ENCODE measurements at regions not wholly inside any gene's neighbourhood (a gene's known extent, or its start where the extent isn't known, plus 50 kb on each side); places are given as distances from the start of the nearest gene placed in this dataset.

DNA sequence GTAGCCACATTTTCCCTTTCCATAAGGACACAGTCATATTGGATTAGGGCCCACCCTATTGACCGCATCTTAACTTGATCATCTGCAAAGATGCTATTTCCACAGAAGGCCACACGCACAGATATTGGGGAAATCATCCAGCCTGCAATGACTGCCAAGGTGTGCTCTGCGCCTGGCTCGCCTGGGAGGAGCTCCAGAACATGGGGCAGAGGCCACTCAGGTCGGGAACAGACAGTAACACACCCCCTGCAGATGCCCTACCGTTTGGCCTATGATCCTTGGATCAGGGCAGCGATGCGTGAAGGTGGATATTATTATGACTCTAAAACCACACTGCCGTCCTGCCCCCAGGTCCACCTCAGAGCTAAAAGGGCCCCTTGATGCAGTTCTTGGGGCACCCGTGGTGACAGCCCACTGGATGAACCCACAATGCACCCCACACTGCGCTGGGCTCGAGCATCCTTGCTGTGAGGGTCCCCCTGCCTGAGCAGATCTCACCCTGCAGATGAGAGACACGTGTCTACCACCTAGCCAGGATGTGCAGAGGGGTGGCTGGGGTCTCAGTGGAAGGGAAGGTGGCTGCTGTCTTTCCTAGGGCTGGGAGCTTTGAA, 72.9 kb upstream of the ZNF516 start:
- DNase-seq = no peak

DNA sequence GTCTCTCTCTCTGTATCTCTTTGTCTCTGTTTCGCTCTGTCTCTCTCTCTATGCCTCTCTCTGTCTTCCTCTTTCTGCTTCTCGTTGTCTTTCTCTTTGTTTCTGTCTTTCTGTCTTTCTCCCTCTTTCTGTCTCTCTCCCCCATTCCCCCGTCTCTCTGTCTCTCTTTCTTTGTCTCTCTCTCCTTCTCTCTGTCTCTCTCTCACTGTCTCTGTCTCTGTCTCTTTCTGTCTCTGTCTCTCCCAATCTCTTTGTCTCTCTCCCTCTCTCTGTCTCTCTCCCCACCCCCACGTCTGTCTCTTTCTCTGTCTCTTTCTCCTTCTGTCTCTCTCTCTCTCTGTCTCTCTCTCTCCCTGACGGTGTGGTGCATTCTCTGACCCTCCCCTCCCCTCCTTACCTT, 71.9 kb upstream of the ZNF516 start:
- DNase-seq = no peak

DNA sequence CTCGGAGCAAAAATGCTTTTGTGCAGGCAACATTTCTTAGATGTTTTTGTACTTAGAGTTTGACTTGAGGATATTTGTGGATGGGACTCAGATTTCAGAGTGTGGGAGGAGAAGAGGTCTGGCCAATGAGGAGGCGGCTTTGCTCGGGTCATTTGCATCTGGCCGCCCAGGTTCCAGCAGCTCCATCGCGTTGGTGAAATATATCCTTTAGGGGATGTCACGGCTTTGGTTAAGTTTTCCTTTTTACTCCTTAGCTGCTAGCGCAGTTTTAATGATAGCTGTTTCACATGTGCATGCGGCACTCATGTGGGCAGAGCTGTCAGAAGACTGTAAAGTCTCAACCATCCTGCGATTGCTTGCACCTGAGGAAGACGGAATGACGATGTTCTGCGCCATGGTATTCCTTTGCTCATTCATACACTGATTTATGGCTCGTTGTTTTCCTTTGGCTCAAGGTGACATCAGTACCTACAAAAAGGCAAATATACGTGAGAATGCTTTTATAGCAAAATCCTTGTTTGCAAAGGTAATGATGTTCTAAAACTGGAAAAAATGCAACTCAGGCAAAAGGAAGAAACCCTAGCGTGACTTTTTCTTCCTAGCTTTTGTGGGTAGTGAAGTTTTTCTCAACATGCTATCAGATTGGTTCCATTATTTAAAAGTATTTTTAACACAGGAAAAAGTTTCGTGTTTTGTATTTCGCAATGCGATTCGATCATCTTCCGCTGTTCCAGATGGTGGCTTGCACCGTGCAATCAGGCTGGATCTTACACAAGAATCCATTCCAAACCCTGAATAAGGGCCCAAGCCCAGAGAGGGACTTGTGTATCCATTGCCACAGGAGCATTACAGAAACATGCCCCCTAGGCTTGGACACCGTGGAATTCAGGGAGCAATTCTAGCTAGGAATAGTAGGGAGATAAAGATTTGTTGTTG, 70.5 kb upstream of the ZNF516 start:
- no peak for DNase-seq

DNA sequence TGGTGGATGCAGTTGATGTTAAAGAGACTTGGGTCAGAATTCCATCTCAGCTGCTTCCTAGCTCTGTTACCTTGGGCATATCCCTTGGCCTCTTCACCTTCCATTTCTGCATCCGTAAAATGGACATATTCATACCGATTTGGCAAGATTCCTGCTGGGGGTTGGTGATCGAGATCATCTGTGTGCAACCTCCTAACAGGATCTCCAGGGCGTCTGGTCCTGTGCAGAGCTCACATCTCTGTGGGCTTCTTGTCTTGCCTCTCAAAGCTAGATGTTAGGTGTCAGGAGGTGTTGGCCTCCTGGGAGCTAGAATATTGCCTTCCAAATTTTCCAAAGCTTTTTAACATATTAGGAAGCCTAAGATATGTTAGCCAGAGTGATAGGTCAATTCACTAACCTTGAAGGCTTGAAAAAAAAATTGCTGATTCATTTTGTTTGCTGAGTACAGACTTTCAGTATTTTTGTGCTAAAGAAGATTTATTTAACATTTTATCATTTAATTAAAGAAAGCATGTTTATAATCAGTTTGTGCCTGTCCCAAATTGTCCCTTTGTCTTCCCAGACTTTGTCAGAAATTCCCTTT, 69.7 kb upstream of the ZNF516 start:
- no peak for DNase-seq

DNA sequence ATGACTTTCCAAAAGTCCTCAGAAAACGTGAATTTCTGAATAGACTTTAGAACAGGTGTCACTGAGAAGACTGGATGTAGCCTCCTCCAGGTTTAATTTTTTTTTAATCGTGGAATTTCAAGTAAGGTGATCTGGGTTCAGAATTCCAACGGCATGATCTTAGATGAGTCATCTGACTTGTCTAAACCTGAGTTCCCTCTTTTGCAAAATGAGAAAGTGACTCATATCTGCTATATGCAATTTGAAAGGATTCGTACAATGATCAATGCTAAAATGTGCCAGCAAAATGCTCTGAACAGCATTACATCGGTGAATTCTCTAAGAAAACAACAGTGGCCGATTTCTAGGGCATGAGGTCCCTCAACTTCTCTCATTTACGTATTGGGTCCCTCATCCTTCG, 69.1 kb upstream of the ZNF516 start:
- no peak for DNase-seq

DNA sequence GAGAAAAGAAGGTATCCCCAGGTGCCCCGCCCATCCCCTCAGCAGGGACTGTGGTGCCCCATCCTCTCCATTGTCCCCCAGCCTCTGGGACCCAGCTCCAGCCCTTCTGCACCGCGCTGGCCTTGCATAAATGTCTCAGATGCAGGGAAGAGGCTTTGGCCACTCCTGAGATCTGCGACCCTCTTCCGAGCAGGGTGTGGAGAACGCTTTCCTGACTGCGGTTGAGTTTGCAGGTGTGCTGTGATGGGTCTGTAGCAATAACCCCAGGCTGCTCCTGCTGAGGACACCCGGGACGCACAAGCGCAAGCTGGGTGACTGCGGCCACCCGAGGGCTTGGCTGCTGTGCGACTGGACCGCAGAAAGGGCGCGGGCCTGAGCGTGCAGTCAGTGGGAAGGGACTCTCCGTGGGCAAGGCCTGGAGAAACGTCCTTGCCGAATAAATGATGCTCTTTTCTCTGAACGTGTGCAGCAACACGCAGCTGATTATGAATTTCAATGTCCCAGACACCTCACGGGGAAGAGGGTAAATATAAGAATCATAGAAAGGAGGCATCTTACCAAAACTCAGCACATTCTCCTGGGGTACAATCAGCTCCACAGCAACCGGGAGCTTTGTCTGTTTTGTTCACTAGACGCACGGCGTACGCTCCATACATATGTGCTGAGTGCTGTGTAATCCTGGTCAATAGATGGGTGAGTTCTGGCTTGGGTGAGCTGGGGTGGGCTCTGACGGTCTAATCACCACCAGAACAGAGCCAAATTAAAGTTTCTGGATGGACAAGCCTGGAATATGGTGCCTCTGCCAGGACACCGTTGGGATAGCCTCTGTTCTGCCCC, 67.5 kb upstream of the ZNF516 start:
- no peak for DNase-seq

DNA sequence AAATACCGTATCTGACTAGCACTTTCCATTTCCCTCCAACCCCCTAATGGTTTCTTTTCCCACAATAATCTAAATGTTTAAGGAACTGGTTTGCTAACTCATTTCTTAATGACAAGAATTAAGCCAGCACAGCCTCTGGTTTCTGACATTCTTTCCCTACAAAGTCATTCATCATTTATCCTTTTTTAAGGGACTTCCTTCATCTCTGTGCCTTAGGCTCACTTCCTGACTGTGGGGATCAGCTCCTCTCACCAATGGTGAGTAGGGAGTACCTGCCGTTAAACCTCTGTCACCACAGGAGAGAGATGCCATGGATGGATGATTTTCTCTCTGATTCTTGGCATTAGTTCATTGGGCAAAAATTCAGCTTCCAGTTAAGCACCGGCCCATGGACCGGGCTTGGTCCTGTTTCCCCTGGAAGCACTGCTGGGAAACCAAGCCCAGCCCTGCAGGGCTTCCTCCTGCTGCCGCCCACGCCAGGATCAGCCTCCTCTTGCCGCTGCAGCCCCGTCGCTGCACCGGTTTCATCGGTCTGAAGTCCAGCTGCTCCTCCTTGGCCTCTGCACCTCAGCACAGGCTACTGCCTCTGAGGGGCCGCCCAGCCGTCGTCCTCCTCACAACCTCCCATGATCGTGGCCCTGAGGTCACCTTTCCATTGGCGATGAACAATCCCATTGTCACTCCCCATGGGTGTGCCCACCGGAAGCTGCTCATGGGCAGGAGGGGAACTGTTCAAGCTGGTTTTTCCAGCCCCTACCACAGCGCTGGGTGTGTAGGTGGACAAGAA, 64.0 kb upstream of the ZNF516 start:
- no peak for DNase-seq

DNA sequence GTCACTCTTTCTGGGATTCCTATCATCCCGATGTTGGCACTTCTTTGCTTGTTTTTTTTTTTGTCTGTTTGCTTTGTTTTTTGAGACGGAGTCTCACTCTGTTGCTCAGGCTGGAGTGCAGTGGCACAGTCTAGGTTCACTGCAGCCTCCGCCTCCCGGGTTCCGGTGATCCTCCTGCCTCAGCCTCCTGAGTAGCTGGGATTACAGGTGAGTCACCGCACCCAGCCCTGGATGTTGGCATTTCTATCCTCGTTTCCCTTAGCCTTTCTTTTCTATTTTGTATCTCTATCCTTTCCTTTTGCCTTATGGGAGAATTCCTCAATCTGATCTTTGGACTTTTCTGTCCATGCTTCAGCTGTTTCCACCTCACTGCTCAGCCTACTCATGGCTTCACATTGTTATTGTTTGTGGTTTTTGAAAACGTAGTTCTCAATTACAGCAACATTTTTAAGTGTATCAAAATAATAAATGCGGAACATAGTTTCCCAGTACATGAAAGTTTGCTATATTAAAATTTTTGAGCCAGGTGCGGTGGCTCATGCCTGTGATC, 62.1 kb upstream of the ZNF516 start:
- DNase-seq = no peak

DNA sequence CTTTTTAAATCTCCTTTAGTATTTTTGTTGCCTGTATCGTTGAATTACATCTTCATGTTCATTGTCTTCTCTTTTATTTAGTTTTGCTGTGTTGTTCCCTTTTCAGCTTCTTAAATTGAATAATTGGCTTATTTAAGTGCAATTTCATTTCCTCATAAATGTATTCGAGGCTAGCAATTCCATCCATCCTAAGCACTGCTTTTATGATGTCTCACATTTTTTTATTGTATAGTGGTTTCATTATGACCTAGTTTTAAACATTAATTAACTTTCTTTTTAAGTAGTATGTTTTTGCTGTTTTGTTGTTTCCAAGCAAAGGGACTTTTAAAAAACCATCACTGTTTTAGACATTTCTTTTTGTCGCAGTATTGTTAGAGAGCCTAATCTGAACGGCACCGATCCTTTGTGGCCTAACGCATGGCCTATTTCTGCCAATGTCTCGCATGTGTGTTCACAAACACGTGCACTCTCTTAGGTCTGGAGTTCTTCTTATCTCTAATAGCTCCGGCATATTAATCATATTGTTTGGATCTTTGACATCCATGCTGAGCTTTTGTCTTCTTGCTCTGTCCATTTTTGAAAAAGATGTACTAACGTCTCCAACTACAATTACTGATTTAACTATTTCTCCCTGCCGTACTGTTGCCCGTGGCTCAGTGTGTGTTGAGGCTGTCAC, 59.6 kb upstream of the ZNF516 start:
- no peak for DNase-seq

DNA sequence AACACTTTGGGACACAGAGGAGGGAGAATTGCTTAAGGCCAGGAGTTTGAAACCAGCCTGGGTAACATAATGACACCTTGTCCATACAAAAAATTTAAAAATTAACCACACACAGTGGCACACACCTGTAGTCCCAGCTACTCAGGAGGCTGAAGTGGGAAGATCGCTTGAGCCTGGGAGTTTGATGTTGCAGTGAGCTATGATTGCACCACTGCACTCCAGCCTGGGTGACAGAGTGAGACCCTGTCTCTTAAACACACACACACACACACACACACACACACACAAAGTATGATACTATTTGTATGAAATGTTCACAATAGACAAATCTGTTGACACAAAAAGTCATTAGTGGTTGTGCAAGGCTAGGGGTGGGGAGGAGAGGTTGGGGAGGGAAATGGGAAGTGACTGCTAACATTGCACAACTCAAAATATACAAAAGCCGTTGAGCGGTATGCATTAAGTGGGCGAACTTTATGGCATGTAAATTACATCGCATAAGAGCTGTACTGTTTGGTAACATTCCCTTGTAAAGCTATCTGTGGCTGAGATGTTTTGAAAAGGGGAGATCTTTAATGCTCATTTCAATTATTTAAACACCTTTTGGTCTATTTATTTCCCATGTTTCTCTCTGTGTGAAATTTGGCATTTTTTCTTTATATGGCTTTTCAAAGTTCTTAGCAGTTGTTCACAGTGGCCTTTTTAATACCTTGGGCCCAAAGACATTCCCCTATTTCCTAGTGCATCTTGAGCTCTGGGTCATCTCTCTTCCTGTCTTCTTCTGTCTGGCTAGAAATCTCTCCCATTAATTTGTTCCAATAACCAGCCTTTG, 58.9 kb upstream of the ZNF516 start:
- DNase-seq = no peak

DNA sequence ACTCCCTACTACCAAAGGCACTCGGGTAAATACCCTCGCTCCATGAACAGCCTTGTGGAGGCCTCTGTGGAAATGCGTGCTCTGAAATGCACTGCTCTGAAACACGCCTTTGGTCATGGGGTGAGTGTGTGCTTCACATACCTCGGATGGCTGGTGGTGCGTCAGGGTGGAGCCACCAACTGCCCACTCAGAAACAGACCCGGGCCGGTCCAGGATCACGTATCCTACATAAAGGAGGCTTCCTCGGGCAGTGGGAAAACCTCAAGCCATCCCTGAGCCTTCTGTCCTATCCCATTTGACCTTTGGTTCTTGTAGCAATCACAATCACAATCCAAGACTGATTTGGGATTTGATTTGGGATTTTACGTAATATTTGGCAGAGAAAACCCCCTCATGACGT, 53.5 kb upstream of the ZNF516 start:
- no peak for DNase-seq

DNA sequence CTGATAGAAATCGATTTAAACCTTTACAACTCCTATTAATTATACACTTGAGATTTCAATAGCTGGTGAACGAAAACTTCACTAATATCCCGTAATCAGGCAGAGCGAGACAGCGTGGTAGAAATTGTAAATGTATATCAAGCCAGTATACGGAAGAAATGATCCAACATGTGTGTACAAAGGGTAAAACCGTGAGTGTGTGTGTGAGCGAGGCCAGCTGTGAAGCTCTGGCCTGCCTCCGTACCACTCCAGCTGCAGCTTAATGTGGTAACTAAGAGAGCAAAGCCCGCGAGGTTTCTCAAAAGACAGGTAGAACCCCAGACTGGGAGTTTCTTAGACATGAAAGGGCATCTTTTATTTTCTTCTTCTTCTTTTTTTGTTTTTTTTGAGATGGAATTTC, 52.3 kb upstream of the ZNF516 start:
- no peak for DNase-seq

DNA sequence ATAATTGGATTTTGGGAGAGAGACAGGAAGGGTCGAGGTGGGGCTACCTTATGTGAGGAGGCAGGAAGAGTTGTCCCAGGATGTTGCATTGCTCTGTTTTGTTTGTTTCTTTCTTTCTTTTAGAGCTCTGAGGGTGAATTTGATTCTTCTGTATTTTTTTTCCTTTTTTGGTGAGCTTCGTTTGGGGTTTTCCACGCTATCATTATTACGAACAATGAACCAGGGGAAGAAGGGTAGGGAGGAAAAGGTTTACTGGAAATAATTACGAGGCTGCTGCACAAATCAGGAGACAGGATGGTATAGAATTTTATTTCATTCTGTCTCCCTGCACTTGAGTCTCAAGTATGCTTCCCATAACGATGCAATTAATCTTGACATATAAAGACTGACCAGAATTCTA, 51.4 kb upstream of the ZNF516 start:
- DNase-seq = no peak

DNA sequence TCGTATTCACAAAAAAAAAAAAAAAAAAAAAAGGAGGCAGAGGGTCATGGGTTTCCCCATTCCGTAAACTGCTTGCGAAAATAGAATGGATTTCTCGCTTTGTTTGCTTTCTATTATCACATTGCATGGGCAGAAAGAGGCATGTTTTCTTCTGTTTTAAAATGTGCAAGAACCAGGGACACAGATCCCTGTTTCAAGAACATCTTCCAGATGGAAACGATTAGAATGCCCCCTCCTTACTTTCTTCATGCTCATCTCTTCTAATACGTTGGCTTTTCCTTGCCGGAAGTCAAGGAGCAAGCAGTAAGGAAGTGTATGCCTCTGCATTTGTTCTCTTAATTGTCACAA, 51.0 kb upstream of the ZNF516 start:
- no peak for DNase-seq

DNA sequence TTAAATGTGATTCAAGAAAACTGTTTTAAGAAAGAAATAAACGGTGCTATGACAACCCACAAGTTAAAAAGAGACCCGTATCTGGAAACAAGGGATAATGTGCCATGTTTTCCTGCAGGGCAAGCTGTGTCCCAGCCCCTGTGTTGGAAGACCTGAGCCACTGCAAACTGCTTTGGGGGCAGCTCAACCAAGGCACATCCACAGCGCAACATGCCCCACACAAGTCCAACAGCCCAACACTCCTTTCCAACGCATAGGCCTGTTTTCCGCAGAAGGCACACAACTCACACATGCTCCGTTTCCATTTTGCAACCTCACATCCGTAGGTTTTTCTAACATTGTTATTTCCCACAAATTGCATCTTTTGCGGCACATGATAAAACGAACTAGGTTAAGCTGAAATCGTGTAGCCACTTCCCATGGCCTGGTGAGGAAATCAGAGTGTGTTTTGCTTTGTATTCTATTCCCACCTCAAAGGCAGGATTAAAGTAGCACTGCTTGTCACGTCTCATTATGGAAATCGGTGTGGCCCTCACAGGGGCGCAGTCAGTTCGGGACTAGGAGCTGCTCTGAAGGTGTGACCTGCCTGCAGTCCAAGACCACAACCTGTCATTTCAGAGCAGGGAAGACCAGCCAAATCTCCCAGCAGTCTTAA, 50.5 kb upstream of the ZNF516 start:
- DNase-seq = no peak

DNA sequence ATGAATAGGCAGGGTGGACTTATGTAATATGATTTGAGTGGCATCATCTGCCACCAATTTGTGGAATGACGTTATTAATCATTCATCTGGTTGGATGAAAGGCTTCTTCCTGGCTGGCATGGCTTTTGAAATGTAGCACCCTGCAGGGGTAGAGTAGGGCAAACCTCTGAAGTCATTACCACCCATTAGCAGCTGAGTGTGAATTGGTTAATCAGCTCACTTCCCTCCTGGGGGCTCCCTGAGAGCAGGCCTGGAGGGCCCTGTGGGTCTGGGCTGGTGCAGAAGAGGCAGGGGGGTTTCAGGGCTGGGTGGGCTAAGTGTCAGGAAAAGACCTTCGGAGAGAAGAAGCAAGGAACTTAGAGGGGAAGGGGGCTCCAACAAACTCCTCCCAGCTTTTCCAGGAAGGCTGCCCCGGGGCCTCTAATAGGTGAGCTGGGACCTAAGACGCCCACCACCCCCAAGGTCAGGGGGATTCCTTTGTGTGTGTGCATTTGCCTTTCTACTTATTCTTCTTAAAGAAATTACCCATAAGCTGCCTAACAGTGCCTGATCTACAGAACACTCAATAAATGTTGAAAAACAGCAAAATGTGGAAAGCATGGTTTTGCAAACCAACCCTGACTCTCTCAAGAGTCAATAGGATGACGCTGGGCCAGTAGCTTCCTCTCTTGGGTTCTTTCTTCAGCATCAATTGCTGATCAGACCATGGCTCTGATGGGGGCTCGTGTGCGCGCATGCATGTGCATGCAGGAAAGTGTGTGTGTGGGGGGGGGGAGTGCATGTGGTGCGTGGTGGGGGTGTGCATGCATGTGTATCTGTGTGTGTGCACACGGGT, 49.7 kb upstream of the ZNF516 start:
- peak; percentile 91 for DNase-seq

Measured in NCI-H1436 treated with DMSO at 0.1 percent for 48 hours (cell line).